GM10248 (cell line): ENCODE measurements at regions not wholly inside any gene's neighbourhood (a gene's known extent, or its start where the extent isn't known, plus 50 kb on each side); places are given as distances from the start of the nearest gene placed in this dataset.

Source experiments
- CTCF ChIA-PET: fragments of 300-600 bp; sonication (Branson Sonifier 250); formaldehyde crosslinking; extraction: SDS; loops from one replicate; lab custom pipeline; 2021; ENCODE audit warnings: antibody characterized with exemption; lab: Yijun Ruan, JAX
- POLR2A ChIA-PET: fragments of 350-650 bp; sonication (Branson Sonifier 250); formaldehyde crosslinking; extraction: SDS; loops from one replicate; lab custom pipeline; 2020; ENCODE audit warnings: antibody characterized with exemption; lab: Yijun Ruan, JAX
- DNase-seq: peaks from one replicate; pipeline ENCODE4 v3.0.0; 2012; ENCODE audit errors: extremely low spot score
- TF ChIP-seq, protein P1 (sequence below): IDR thresholded peaks from 2 replicates; pipeline ENCODE4 v1.5.1; 2012; ENCODE audit warnings: mild to moderate bottlenecking, low read depth; ENCODE audit errors: extremely low read depth, missing control alignments, control extremely low read depth

GRCh38 chr13:73842626-73843025 lies 291.6 kb downstream of the KLF12 start:
- DNase-seq, result no peak
- CTCF ChIA-PET, result interaction anchor here (2.8 to 3.0 kb wide), 2 partner anchors 8 to 444 kb away, joined by 7 to 14 read pairs; no protein-coding TSS in a partner anchor
- TF ChIP-seq, protein P1, sequence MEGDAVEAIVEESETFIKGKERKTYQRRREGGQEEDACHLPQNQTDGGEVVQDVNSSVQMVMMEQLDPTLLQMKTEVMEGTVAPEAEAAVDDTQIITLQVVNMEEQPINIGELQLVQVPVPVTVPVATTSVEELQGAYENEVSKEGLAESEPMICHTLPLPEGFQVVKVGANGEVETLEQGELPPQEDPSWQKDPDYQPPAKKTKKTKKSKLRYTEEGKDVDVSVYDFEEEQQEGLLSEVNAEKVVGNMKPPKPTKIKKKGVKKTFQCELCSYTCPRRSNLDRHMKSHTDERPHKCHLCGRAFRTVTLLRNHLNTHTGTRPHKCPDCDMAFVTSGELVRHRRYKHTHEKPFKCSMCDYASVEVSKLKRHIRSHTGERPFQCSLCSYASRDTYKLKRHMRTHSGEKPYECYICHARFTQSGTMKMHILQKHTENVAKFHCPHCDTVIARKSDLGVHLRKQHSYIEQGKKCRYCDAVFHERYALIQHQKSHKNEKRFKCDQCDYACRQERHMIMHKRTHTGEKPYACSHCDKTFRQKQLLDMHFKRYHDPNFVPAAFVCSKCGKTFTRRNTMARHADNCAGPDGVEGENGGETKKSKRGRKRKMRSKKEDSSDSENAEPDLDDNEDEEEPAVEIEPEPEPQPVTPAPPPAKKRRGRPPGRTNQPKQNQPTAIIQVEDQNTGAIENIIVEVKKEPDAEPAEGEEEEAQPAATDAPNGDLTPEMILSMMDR, result no peak
- POLR2A ChIA-PET, result no interaction called here

GRCh38 chr13:73842184-73842583 lies 292.0 kb downstream of the KLF12 start:
- POLR2A ChIA-PET, result no interaction called here
- DNase-seq, result no peak
- TF ChIP-seq, protein P1, result no peak
- CTCF ChIA-PET, result interaction anchor here (2.8 to 3.0 kb wide), 2 partner anchors 9 to 444 kb away, joined by 7 to 14 read pairs; no protein-coding TSS in a partner anchor

DNA sequence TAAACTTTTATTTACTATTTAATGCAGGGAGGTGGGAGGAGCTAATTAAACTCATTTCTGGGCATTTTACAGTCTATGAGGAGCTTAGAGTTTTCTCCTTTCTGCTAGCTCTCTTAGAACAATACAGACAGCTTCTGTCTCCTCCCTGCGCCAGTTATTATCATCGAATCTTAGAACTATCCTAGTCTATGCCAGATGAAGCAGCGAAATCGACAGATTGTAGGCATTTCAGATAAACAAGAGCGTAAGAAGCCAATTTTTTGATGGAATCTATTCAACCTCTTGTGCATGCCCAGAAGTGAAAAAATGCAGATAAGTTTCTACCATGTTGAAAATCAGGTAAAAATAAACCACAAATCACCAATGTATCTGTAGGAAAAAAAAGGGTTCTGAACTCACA lies 297.1 kb downstream of the KLF12 start:
- DNase-seq, result no peak
- ChIA-PET POLR2A (no interaction called here), CTCF (interaction anchor here (1.2 to 4.5 kb wide), 6 partner anchors 12 to 451 kb away, joined by 3 to 53 read pairs (median 5); no protein-coding TSS in a partner anchor)
- TF ChIP-seq, protein P1, result no peak

DNA sequence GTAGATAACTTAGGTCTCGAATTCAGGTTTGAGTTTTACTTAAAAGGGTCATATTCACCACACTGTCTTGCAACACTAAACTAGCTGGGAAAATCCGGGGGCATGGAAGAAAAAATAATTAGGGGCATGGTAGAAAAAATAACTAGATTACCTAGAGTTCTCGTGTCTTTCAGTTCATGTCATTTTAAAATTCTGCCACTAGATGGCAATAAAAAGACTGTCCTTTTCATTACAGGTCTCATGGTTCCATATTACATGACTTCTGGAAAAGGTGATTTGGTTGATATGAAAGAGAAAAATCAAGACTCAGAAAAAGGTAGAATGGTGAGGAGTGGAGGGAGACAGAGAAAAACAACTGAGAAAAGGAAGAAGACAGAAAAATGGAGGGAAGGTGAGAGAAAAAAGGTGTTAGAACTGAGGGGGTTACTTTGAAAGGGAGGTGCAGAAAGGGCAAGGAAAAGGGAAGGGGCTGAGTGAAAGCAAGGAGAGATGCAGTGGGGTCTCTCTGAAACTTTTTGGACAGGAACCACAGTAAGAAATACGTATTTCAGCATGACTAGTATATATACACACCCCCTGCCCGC lies 299.0 kb downstream of the KLF12 start:
- ChIA-PET CTCF (interaction anchor here (0.7 to 4.5 kb wide), 21 partner anchors 9 to 1384 kb away, joined by 3 to 53 read pairs (median 3); no protein-coding TSS in a partner anchor), POLR2A (no interaction called here)
- peak; percentile 42 for DNase-seq
- TF ChIP-seq, protein P1, result peak; percentile 39

DNA sequence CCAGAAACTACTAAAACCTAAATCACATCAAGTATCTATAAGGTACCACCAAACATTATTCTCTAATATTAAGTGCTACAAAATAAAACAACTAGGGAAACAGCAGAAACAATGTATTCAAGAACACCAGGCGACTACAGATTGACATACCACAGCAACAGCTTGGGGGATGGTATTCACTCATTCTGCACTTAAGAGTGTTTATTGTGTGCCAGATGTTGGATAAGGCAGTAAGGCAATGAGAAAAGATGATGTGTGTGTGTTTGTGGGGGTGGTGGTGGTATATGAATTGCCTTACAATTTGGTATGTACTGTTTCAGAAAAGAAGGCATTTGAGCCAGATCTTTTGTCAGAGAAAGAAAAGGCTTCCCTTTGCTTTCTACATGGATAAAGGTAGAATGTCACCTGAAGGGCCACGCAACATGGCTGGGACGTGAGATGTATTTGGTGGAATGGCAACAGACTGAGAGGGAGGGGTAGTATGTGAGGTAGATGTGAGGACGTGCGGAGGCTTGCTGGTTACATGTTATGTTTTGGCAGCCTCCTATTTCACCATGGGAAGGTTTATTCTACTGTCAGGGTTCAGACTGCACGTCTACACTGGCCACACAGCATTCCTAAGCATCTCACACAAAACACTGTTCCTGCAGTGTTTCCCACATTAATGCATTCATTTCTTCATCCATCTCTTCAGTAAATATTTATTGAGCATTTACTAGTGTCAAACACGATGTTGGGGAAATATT lies 300.7 kb downstream of the KLF12 start:
- CTCF ChIA-PET, result interaction anchor here (1.0 to 4.5 kb wide), 5 partner anchors 15 to 454 kb away, joined by 3 to 53 read pairs (median 7); no protein-coding TSS in a partner anchor

GRCh38 chr13:73832825-73833224 lies 301.4 kb downstream of the KLF12 start:
- POLR2A ChIA-PET, result no interaction called here
- TF ChIP-seq, protein P1, result no peak
- no peak for DNase-seq
- CTCF ChIA-PET, result interaction anchor here (1.3 kb wide), 1 partner anchor 85 kb away, joined by 3 read pairs; no protein-coding TSS in a partner anchor

More for the DNA sequence above, 300.7 kb downstream of the KLF12 start:
- POLR2A ChIA-PET, result no interaction called here
- DNase-seq, result no peak
- TF ChIP-seq, protein P1, result no peak
